ENCODE measurements at regions not wholly inside any gene's neighbourhood (a gene's known extent, or its start where the extent isn't known, plus 50 kb on each side); places are given as distances from the start of the nearest gene placed in this dataset.
"Not testable (repeated sequence)": the region's sequence is repeated elsewhere in the genome, so short reads cannot be mapped to it uniquely, and the experiment has no call there.

DNA sequence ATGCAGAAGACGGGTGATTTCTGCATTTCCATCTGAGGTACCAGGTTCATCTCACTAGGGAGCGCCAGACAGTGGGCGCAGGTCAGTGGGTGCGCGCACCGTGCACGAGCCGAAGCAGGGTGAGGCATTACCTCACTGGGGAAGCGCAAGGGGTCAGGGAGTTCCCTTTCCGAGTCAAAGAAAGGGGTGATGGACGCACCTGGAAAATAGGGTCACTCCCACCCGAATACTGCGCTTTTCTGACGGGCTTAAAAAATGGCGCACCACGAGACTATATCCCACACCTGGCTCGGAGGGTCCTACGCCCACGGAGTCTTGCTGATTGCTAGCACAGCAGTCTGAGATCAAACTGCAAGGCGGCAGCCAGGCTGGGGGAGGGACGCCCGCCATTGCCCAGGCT lies 1246.0 kb upstream of the PABPC4L start:
- not testable (repeated sequence) for TF ChIP-seq CTCF (conservative IDR thresholded peaks at IDR 0.05); ZFX (IDR thresholded peaks at IDR 0.05)
